ENCODE measurements at regions not wholly inside any gene's neighbourhood (a gene's known extent, or its start where the extent isn't known, plus 50 kb on each side); places are given as distances from the start of the nearest gene placed in this dataset.
A peak's percentile ranks its signal among the peaks of the same experiment; 100 is the strongest.

- no peak for DNase-seq
- TF ChIP-seq POLR2A (IDR thresholded peaks at IDR 0.05; ENCODE audit: low read length) (no peak), GATA1 (IDR thresholded peaks at IDR 0.05; ENCODE audit: low read depth, low read length) (no peak)
These were observed 361.3 kb downstream of the PMP22 start for GRCh38 chr17:14903854-14904253.

GRCh38 chr17:14902803-14903202 is 362.3 kb downstream of the PMP22 start:
- TF ChIP-seq POLR2A (IDR thresholded peaks at IDR 0.05; ENCODE audit: low read length) = no peak
- TF ChIP-seq GATA1 (IDR thresholded peaks at IDR 0.05; ENCODE audit: low read depth, low read length) = no peak

GRCh38 chr17:14902297-14902696 is 362.8 kb downstream of the PMP22 start:
- DNase-seq = no peak
- TF ChIP-seq GATA1 (IDR thresholded peaks at IDR 0.05; ENCODE audit: low read depth, low read length) (no peak), POLR2A (IDR thresholded peaks at IDR 0.05; ENCODE audit: low read length) (no peak)

More at GRCh38 chr17:14902803-14903202, 362.3 kb downstream of the PMP22 start:
- DNase-seq = no peak

- no peak for TF ChIP-seq POLR2A (IDR thresholded peaks at IDR 0.05; ENCODE audit: low read length)
- TF ChIP-seq GATA1 (IDR thresholded peaks at IDR 0.05; ENCODE audit: low read depth, low read length) = no peak
- no peak for DNase-seq
These were observed 363.8 kb downstream of the PMP22 start for GRCh38 chr17:14901376-14901775.

GRCh38 chr17:14886200-14886739 is 378.9 kb downstream of the PMP22 start:
- DNase-seq = peak in 1 of 2 experiments; percentile 1
- TF ChIP-seq POLR2A (IDR thresholded peaks at IDR 0.05; ENCODE audit: low read length) (no peak), GATA1 (IDR thresholded peaks at IDR 0.05; ENCODE audit: low read depth, low read length) (no peak)

- no peak for DNase-seq
- TF ChIP-seq GATA1 (IDR thresholded peaks at IDR 0.05; ENCODE audit: low read depth, low read length) = no peak
- no peak for TF ChIP-seq POLR2A (IDR thresholded peaks at IDR 0.05; ENCODE audit: low read length)
These were observed 383.0 kb downstream of the PMP22 start for GRCh38 chr17:14882131-14882530.

- no peak for DNase-seq
- TF ChIP-seq POLR2A (IDR thresholded peaks at IDR 0.05; ENCODE audit: low read length) (no peak), GATA1 (IDR thresholded peaks at IDR 0.05; ENCODE audit: low read depth, low read length) (no peak)
These were observed 389.3 kb downstream of the PMP22 start for GRCh38 chr17:14875557-14876412.

GRCh38 chr17:14873996-14874395 is 391.1 kb downstream of the PMP22 start:
- no peak for DNase-seq
- TF ChIP-seq GATA1 (IDR thresholded peaks at IDR 0.05; ENCODE audit: low read depth, low read length) (no peak), POLR2A (IDR thresholded peaks at IDR 0.05; ENCODE audit: low read length) (no peak)

GRCh38 chr17:14873540-14873939 is 391.6 kb downstream of the PMP22 start:
- DNase-seq = no peak
- TF ChIP-seq GATA1 (IDR thresholded peaks at IDR 0.05; ENCODE audit: low read depth, low read length) (no peak), POLR2A (IDR thresholded peaks at IDR 0.05; ENCODE audit: low read length) (no peak)

- no peak for DNase-seq
- TF ChIP-seq GATA1 (IDR thresholded peaks at IDR 0.05; ENCODE audit: low read depth, low read length) (no peak), POLR2A (IDR thresholded peaks at IDR 0.05; ENCODE audit: low read length) (no peak)
These were observed 393.2 kb downstream of the PMP22 start for GRCh38 chr17:14871921-14872320.

- DNase-seq = no peak
- TF ChIP-seq GATA1 (IDR thresholded peaks at IDR 0.05; ENCODE audit: low read depth, low read length) (no peak), POLR2A (IDR thresholded peaks at IDR 0.05; ENCODE audit: low read length) (no peak)
These were observed 398.9 kb downstream of the PMP22 start for GRCh38 chr17:14866266-14866665.

GRCh38 chr17:14864127-14864526 is 401.0 kb downstream of the PMP22 start:
- DNase-seq = no peak
- TF ChIP-seq GATA1 (IDR thresholded peaks at IDR 0.05; ENCODE audit: low read depth, low read length) (no peak), POLR2A (IDR thresholded peaks at IDR 0.05; ENCODE audit: low read length) (no peak)

- no peak for DNase-seq
- no peak for TF ChIP-seq POLR2A (IDR thresholded peaks at IDR 0.05; ENCODE audit: low read length)
- TF ChIP-seq GATA1 (IDR thresholded peaks at IDR 0.05; ENCODE audit: low read depth, low read length) = no peak
These were observed 405.6 kb downstream of the PMP22 start for GRCh38 chr17:14859542-14859941.

GRCh38 chr17:14856176-14856575 is 408.9 kb downstream of the PMP22 start:
- DNase-seq = no peak
- TF ChIP-seq GATA1 (IDR thresholded peaks at IDR 0.05; ENCODE audit: low read depth, low read length) = no peak
- TF ChIP-seq POLR2A (IDR thresholded peaks at IDR 0.05; ENCODE audit: low read length) = no peak

GRCh38 chr17:14854691-14855090 is 410.4 kb downstream of the PMP22 start:
- no peak for DNase-seq
- TF ChIP-seq GATA1 (IDR thresholded peaks at IDR 0.05; ENCODE audit: low read depth, low read length) (no peak), POLR2A (IDR thresholded peaks at IDR 0.05; ENCODE audit: low read length) (no peak)
